ENCODE measurements at regions not wholly inside any gene's neighbourhood (a gene's known extent, or its start where the extent isn't known, plus 50 kb on each side); places are given as distances from the start of the nearest gene placed in this dataset.
"Not testable (repeated sequence)": the region's sequence is repeated elsewhere in the genome, so short reads cannot be mapped to it uniquely, and the experiment has no call there.

DNA sequence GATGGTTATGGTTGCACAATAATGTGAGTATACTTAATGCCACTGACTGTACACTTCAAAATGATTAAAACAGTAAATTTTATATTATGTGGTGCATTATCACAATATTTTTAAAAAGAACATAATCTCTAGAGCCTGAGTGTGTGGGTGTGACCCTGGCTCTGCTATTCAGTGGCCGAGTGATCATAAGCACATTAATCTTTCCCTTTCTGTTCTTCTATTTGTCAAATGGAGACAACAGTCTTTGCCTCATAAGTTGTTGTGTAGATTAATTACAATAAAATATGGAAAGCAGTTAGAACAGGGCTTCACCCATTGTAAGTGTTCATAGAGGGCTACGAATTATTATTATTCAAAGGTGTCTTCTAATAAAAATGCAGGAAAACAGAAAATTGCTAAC is 548.6 kb downstream of the HTR1B start:
- DNase-seq (ENCODE audit: low read depth) = no peak
- no peak overlapping the region for H3K4me3 ChIP-seq (ENCODE audit: low read depth, low read length)
- TF ChIP-seq, protein P1, sequence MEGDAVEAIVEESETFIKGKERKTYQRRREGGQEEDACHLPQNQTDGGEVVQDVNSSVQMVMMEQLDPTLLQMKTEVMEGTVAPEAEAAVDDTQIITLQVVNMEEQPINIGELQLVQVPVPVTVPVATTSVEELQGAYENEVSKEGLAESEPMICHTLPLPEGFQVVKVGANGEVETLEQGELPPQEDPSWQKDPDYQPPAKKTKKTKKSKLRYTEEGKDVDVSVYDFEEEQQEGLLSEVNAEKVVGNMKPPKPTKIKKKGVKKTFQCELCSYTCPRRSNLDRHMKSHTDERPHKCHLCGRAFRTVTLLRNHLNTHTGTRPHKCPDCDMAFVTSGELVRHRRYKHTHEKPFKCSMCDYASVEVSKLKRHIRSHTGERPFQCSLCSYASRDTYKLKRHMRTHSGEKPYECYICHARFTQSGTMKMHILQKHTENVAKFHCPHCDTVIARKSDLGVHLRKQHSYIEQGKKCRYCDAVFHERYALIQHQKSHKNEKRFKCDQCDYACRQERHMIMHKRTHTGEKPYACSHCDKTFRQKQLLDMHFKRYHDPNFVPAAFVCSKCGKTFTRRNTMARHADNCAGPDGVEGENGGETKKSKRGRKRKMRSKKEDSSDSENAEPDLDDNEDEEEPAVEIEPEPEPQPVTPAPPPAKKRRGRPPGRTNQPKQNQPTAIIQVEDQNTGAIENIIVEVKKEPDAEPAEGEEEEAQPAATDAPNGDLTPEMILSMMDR (IDR thresholded peaks at IDR 0.05; ENCODE audit: low read depth, low read length, missing control alignments) = no peak

DNA sequence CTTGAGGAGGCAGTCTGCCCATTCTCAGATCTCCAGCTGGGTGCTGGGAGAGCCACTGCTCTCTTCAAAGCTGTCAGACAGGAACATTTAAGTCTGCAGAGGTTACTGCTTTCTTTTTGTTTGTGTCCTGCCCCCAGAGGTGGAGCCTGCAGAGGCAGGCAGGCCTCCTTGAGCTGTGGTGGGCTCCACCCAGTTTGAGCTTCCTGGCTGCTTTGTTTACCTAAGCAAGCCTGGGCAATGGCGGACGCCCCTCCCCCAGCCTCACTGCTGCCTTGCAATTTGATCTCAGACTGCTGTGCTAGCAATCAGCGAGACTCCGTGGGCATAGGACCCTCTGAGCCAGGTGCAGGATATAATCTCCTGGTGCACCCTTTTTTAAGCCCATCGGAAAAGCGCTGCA is 557.8 kb downstream of the HTR1B start:
- H3K4me3 ChIP-seq (ENCODE audit: low read depth, low read length); DNase-seq (ENCODE audit: low read depth): not testable (repeated sequence)

DNA sequence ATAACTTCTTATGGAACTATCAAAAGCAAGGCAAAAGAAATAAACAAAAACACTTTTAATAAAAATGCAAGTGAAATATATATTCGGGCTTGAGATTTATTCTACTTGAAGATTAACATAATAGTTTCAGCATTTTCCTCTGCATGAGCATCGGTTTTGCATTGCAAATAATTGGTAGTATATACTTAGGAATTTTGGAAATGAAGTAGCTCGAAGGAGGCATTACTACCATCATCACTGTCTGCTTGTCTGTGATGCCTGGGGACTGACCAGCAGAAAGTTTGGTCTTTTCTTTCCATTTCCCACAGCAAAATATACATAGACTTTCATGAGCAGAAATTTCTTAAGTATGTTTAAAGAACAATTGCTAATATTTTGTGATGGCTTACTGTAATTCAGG is 570.7 kb downstream of the HTR1B start:
- TF ChIP-seq, protein P1 (IDR thresholded peaks at IDR 0.05; ENCODE audit: low read depth, low read length, missing control alignments) = no peak
- no peak for DNase-seq (ENCODE audit: low read depth)

DNA sequence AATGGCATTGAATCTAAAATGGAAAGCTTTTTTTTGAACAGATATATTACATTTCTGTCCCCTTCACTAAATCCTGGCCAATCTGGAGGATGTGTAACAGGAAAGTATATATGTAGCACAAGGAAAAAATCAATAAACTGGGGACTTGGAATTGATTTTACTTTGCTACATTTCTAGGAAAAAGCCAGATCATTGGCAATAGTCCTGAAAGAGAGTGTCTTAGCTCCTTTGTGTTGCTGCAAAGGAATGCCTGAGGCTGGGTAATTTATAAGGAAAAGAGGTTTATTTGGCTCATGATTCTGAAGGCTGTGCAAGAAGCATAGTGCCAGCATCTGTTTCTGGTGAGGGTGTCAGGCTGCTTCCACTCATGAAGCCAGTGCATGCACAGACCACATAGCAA is 574.9 kb downstream of the HTR1B start:
- H3K4me3 ChIP-seq (ENCODE audit: low read depth, low read length) = no peak overlapping the region
- TF ChIP-seq, protein P1 (IDR thresholded peaks at IDR 0.05; ENCODE audit: low read depth, low read length, missing control alignments) = no peak
- no peak for DNase-seq (ENCODE audit: low read depth)

More for the DNA sequence above, 570.7 kb downstream of the HTR1B start:
- no peak overlapping the region for H3K4me3 ChIP-seq (ENCODE audit: low read depth, low read length)

DNA sequence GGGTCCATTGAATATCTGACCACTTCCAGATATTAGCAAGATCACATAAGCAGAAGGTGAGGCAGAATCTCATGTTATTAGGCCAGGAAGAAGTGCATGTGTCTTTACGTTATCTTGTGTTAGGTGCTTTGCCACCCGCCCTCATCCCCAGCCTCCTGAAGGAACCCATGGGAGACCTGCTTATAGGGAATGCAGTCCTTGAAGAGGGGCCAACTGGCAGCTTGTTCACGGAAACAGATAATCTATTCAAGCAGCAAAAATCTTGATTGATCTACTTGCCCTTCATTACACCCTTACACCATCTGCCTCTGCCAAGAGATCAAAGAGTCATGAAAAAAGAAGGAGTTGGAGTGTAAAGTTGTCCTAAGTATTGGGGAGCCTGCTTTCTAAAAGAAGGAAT is 576.4 kb downstream of the HTR1B start:
- no peak for DNase-seq (ENCODE audit: low read depth)
- H3K4me3 ChIP-seq (ENCODE audit: low read depth, low read length) = no peak overlapping the region
- TF ChIP-seq, protein P1 (IDR thresholded peaks at IDR 0.05; ENCODE audit: low read depth, low read length, missing control alignments) = no peak

DNA sequence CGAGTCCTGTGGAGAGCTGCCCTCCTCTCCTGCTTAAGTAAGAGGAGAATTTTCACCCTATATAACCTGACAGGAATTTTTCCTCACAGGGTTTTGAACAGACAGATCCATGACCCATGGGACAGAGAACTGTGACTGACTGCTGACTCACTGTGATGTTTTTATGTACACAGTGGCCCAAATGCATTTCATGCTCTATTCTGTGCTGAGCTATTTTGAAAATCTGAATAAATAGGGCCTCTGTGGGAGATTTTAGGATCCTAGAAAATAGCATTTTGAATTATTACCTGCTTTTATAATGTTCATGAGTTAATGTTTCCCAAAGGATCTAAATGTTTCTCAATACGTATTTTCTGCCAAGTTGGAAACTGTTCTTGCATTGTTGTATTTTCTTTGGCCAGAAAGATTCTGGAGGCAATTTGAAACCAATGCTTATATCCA is 577.4 kb downstream of the HTR1B start:
- TF ChIP-seq, protein P1 (IDR thresholded peaks at IDR 0.05; ENCODE audit: low read depth, low read length, missing control alignments) = no peak
- DNase-seq (ENCODE audit: low read depth) = no peak
- no peak overlapping the region for H3K4me3 ChIP-seq (ENCODE audit: low read depth, low read length)

DNA sequence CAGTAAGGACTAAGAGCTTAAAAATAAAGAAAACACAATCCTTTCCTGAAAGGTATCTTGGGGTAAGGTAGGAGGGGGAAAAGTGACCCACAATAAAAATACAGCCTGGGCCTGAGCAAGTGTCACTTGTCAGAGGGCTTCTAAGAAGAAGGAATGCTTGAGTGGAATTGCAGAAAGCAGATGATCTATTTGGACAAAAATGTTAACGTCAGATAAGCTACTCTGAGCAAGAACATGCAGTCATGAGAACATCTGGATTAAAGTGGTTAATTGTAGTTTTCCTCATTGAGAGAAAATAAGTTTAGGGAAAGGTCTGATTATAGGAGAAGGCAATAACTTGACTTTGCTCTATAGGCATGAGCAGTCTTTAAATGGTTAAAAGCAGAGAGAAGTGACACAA is 581.9 kb downstream of the HTR1B start:
- DNase-seq (ENCODE audit: low read depth) = no peak
- H3K4me3 ChIP-seq (ENCODE audit: low read depth, low read length) = no peak overlapping the region
- TF ChIP-seq, protein P1 (IDR thresholded peaks at IDR 0.05; ENCODE audit: low read depth, low read length, missing control alignments) = no peak
